ENCODE measurements at regions not wholly inside any gene's neighbourhood (a gene's known extent, or its start where the extent isn't known, plus 50 kb on each side); places are given as distances from the start of the nearest gene placed in this dataset.
A peak's percentile ranks its signal among the peaks of the same experiment; 100 is the strongest.
"Not testable (repeated sequence)": the region's sequence is repeated elsewhere in the genome, so short reads cannot be mapped to it uniquely, and the experiment has no call there.

DNA sequence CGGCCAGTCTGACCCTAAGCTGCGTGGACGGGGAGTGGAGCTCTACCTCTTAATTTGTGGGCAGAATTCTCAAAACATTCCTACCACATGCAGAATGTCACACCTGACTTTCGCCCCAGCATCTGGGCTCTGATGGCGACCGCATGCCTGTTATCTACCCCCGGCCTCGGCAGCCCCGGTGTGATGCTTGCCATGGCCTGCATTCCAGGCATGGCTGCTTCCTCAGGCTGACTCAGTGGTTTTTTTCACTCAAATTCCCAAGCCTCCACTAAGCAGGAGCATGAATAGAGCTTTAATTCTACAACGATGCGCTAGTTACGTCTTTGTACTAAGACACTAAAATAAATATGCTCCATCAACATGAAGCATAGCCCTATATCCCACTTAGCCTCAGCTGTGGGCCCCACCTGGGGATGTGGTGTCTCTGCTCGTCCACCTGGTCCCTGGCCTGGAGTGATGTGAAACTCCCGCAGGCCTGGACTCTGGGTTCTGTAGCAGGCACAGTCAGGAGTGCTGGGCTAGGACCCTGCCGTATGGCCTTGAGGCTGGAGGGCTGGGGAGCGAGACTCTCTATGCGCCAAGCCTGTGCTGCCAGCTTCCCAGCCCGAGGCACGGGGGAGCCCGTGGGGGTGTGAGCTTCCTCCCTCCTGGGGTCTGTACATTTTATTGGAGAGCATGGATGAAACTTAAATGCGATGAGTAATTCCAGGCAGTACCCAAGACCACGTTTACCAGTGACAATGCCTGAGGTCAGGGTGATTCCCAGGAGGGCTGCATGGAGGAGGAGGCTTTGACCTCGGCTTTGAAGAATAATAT is 153.2 kb downstream of the CTTN start:
- no peak for DNase-seq

DNA sequence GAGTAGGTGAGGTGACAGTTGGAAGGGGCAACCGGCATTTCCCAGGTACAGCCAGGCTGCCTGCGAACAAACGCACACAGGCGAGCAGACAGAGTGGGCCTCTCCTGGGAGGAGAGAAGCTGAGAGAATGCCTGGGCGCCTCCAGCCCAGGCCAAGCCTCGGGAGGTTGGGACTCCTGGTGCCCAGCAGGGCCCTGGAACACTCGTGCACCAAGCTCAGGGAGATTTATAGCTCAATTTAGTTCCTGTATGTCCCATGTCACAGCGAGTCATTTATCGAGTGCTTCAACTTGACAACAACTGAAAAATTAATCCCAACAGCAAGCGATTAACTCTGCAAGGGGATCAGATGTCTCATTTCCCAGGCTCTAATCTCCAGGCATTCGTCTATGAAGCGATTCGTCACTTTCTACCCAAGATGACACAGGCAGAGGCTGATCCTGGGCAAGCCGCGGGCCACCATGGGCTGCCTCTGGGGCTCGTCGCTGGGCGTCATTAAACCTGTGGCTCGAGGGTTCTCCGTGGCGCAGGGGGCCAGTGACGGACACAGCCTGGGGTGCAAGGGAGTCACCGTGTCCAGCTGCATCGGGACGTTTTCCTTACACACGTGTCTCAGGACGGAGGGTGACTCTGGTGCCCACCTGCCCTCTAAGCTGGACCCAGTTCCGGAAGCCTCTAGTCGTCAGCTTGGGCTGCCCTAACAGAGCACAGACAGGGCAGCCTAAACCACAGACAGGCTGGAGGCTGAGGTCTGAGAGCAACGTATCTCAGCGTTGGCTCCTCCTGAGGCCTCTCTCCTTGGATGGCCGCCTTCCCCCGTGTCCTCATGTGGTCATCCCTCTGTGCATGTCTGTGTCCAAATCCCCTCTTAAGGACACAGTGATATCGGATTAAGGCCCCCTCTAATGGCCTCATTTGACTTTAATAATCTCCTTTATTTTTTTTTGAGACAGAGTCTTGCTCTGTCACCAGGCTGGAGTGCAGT is 154.1 kb downstream of the CTTN start:
- DNase-seq: peak; percentile 86 to 93

DNA sequence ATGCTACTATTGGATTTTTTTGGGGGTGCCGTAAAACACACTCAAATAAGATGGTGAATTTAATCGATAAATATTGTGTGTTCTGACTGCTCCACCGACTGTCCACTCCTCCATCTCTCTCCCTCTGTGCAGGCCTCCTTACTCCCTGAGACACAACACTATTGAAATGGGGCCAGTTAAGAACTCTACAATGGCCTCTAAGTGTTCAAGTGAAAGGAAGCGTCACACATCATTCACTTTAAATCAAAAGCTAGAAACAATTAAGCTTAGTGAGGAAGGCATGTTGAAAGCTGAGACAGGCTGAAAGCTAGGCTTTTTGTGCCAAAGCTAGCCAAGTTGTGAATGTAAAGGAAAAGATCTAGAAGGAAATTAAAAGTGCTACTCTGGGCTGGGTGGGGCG is 156.7 kb downstream of the CTTN start:
- DNase-seq: no peak

DNA sequence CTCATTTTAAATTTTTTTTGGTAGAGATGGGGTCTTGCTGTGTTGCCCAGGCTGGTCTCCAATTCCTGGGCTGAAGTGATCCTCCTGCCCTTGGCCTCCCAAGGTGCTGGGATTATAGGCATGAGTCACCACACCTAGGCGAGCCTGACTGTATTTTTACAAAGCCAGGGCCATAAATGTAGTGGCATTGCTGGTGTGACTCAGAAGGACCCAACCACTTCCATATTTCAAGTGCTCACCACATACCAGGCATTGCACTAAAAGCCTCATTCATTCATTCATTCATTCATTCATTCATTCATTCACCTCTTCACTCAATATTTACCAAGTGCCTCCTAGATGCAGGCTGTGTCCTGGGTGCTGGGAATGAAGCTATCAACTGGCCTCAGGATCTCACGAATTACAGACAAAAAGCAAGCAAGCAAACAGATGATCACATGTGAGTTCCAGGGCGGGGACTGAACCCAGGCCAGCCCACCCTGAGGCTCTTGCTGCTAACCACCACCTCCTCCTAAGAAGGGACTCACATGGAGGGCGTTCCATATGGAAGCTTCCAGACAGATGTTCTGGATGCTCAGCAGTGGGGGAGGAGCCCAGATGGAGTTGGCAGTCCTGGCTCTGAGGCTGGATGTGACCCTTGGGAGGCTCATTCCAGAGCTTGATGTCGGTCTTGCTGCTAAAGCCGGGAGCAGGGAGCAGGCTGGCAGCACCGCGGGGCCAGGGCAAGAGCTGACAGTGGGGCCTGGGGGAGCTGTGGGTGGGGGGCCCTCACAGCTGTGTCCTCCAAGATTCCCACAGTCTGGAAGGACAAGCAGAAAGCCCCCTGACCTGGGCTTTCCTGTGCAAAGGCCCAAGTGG is 158.8 kb downstream of the CTTN start:
- DNase-seq: peak in 1 of 2 experiments; percentile 40

DNA sequence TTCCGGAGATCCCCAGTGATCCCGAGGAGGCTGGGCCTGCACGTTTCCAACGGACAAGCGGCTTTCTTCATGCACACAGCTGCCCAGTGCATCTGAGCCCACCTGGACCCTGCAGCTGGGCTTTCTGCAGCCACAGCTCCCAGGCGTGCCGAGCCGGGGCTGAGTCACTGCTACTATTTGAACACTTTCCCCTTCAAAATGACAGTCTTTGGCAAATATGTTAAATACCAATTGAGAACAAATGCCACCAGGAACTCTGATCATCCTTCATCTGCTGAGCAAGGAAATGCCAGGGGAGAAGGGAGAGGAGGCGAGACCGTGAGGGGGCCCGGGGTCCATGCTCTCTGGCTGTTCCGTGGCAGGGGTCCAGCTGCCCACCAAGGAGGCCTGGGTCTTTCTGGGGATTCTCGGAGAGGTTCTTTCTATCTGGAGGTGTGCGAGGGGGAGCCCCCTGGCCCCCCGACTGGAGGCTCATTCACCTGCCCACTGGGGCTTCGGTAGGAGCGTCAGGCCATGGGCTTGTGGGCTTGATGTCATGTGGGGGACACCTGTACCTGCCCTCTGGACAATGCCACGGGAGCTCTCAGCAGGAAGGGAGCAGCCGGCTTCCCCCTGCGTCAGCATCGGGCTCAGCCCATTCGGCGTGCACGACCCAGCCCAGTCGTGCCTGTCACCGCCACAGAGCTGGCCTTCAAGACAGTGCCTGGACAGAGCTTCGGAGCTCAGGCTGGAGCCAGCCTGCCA is 159.6 kb downstream of the CTTN start:
- no peak for DNase-seq

DNA sequence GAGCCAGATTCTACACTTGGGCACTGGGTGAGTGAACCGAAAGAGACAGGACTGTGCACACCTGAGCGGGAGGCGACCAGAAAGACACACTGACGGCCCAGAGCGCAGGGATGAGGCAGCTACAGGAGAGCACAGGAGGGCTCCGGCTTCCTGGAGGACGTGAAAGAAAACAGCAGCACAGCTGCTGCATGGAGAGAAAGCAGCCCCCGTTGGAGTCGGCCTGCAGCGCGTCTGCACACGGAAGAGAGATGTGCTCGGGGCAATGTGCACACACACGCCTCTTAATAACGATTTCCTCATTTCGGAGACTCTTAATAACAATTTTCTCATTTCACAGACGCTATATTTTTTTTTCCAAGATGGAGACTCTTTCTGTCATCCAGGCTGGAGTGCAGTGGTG is 160.4 kb downstream of the CTTN start:
- DNase-seq: no peak

DNA sequence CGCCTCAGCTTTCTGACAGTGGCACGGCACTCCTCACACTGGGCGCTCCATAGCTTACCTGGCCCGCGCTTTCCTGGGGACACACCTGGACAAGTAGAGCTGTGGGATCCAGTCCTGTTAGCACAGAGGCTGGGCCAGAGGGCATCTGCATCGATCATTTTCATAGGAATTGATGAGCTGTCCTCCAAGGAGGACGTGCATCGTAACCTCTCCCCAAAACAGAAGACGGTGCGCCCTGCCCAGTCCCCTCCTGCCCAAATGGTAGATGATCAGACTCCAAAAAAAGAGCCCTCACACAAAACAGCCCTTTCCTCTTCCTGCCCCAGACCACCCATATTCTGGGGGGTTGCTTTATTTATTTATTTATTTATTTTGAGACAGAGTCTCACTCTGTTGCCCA is 161.2 kb downstream of the CTTN start:
- no peak for DNase-seq

DNA sequence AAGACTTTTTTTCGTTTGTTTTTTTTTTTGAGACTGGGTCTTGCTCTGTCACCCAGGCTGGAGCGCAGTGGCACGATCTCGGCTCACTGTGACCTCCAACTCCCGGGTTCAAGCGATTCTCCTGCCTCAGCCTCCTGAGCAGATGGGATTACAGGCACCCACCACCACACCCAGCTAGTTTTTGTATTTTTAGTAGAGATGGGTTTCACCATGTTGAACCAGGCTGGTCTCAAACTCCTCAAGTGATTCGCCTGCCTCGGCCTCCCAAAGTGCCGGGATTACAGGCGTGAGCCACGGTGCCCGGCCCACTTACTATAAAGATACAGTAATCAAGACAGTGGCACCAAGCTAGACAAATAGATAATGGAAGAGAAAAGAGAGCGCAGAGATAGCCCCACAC is 162.3 kb downstream of the CTTN start:
- not testable (repeated sequence) for DNase-seq

DNA sequence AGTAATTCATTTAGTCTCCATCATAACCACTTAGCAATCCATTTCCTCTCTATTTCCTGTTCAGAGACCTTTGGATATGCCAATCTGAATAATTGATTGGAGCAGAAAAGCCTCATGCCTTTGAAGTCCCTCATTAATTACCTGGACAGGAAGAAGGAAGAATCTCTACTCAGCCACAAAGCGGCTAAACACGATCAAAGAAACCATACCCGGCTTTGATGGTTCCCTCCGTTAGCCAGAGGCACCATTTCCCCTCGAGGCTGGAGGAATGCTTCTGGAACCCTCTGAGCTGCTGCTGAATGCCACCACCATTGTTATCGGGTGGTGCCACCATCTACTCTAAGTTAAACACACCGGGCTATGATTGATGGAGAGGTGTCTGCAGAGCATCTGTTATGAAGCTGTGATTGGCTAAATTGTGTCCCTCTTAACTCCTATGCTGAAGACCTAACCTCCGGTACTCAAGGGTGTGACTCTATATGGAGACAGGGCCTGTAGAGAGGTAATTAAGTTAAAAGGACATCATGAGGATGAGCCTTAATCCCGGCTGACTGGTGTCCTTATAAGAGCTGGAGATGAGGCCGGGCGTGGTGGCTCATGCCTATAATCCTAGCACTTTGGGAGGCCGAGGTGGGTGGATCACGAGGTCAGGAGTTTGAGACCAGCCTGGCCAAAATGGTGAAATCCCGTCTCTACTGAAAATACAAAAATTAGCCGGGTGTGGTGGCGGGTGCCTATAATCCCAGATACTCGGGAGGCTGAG is 168.6 kb downstream of the CTTN start:
- DNase-seq: no peak

DNA sequence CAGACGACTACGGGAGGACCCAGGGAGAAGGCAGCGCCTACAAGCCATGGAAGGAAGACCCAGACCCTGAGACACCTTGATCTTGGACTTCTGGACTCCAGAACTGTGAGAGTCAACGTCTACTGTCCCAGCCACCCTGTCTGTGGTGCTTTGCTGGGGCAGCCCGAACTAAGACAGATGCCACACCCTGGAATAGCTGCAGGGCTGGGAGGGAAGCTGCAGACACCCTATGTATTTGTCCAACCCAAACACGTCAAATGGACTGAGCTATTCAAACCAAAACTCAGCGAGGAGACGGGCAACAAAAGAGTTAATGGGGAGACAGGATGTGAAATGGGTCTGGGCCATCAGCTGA is 169.3 kb downstream of the CTTN start:
- no peak for DNase-seq

DNA sequence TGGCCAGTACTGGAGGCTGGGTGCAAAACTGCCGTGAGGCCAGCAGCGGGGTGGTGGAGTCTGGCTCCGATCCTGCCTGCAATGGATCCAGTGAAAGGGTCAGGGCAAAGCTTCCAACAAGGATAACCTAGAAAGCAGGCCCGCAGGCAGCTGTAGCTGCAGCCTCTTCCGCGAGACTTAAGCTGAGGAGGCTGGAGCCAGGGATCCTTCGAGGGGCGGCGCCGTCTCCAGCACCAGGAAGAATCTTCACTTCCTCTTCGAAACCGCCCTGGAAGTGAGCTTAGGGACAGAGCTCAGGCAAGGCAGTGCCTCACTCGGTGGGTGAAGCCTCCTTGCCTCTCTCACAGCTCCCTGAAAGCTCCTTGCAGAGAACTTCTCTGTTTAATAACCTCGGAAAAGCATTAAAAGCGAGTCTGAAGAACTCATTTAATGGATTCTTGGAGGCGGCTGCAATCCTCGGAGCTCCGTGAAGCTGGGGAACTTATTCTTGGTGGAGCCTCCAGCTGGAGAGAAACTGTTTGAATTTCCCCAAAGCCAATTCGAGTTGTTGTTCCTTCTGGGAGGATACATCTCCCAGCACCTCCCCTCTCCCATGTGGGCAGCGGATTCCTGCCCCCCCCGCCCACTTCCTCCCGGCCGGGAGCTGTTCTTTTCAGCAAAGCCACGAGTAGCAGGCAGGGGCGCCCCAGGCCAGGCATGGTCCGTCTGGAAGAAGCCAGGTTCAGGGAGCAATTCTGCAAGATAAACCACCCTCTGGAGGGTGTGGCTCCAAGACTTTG is 169.9 kb downstream of the CTTN start:
- no peak for DNase-seq

DNA sequence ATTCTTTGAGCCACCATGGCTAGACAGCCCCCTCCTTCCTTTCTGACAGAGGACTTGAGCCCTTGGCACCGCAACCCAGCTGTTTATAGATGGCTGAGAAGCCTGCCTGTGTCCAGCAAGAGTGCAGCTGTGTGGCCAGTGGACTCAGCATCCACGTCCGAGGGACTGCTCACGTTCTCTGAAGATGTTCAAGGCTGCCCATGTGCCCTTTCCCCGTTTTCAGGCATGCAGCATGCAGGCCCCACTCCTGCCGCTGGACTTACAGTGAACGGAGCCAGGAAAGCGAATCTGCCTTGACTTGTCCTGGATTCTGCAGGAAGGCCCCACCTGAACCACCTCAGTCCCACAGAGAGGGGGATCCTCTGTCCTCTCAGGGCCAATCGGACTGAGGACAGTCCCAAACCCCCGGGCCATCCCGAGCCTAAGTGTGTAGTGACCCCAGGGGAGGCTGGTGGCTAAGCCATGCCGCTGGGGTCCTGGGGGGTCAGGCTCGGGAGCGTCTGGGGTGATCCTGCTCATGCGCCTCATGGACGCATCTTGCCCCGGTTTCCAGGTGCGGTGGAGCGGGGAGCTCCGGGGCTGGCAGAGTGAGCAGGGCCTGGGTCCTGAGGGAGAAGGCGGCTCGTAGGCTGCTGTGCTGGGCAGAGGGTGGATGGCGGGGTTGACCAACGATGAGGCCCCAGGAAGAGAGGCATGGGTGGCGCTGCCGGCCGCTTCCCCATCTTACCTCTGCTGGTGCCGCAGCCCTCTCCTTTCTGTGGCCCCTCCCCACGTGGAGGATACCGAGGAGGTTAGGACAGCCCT is 170.7 kb downstream of the CTTN start:
- no peak for DNase-seq

DNA sequence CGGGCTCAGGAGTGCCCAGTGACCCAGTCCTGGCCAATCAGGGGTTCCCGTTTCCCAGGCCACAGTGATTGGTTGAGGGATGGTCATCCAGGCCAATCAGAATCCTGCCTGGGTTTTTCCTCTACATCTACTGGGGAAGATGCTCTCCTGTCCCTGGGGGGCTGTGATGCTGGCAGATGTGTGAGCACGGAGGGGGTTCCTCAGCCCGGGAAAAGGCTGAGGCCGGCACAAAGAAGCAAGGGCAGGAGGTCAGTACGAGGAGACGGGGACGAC is 171.2 kb downstream of the CTTN start:
- no peak for DNase-seq

DNA sequence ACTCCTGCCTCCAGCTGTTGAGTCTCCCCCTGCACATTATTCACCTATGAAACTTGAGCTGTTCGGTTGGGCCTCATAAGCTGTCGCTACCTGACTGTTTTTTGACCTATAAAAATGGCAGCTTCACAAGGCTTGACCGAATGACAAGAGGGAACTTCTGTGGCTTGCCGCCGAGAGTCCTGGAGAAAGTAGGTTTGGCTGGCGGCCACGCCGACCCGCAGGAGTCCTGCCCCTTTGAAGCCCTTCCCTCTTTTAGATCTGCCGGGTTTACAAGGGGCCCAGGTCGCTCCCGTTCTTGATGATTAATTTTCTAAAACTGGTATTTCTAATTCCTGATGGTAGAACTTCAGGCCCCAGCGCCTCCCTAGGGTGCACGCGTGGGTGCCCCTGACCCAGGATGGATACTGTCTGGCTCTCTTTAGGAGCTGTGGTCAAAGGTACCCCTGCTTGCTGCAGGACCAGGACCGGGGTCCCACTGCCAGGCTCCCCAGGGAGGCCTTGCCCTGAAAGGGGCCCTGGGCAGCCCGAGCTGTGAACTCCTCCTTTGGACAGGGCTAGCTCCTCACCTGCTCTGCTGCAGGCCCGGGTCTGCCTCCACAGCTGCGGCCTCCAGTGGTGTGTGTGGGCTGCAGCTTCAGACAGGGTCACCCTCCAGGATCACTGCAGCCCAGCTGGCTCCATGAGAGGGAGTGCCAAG is 171.8 kb downstream of the CTTN start:
- no peak for DNase-seq

DNA sequence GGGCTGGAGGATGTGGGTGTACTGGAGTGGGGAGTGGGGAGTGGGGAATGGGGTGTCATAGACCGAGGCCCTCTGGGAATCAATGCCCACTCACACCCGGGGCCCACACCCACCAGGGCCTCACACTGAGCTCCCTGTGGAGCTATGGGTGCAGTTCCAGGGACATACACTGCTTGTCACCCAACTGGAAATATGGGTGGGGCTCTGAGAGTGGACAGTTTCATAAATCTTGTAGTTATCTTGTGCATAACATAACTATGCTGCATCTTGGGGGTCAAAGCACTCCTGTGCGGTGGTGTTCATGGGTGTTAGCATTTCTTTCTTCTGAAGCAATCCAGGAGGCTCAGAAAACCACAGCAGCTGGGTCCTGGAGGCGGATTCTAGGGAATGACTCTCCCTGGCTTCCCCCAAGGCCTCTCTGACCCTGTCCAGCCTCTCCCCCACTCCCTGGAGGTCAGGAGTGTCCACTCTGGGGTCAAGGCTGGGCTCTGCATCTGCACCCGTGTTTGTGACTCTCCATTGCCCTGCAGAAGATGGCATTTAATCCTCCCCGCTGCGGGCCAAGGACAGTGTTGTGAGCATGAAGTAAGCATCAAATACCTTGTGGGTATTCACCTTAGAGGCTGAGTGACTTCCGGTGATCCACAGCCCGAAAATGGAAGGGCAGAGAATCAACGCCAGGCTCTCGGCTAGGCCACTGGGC is 172.5 kb downstream of the CTTN start:
- DNase-seq: no peak

DNA sequence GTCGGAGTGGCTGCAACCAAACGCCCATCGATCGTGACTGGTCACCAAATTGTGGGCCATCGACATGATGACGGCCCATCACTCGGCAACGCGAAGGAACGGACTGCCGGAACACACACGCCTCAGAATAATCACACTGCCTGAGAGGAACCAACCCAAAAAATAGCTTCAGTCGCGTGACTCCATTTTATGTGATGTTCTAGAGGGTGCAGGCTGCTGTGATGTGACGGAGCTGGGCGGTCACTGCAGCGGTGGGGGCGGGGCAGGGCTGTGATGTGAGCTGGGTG is 174.6 kb downstream of the CTTN start:
- no peak for DNase-seq

DNA sequence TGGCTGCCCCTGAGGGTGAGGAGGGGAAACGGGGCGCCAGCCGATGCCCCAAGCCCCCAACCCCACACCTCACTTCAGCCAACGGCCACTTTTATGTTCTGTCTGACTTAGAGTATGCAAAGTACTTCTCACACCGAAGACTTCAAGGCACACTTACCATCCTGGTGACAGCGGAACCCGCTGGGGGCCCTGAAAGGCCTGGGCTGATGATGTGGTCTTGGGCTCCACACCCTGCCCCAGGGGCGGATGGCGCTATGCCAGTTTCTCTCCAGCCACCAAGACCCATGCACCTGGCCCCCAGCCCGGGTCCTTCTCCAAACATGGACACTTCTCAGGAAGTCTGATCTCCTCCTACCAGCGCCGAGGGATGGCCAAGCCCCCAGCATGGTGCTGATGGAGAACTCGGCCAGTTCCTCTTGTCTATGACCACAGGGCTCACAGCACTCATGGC is 175.4 kb downstream of the CTTN start:
- DNase-seq: no peak

DNA sequence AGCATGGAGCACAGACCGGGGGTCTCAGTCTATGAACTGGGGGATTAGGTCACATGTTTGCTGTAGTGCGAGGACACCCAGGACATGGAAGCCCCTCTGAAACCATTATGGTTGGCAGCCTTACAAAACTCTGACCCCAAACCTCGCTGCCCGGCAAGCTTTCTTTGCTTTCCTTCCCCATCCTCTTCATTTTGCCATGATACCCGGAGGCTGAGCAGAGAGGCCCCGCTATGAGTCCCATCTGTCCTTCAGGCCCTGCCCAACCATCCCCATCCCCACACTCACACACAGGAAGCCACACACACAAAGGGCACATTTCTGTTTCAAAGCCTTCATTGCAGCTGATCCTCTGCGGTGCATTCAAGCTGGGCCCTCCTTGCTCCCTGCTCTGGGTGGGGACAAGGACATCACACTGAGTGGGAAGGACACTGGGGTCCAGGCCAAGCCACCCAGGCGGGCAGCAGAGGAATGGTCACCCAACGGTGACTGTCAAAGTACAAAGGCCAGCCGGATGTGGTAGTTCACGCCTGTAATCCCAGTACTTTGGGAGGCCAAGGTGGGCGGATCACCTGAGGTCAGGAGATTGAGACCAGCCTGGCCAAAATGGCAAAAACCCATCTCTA is 176.5 kb downstream of the CTTN start:
- no peak for DNase-seq

Measured in NCI-H524 (cell line).